H1 (cell line): ENCODE measurements at regions not wholly inside any gene's neighbourhood (a gene's known extent, or its start where the extent isn't known, plus 50 kb on each side); places are given as distances from the start of the nearest gene placed in this dataset.

Source experiments
- BCL11A ChIP-seq, 2 experiments: IDR thresholded peaks; one replicate each; pipeline ENCODE4 v1.6.1; 2011; ENCODE audit warnings: low read depth in 2 of 2, low read length in 2 of 2, mild to moderate bottlenecking in 2 of 2
- EP300 ChIP-seq, 2 experiments: IDR thresholded peaks; 1 replicate in 1 of 2; 2 replicates in 1 of 2; pipeline ENCODE4 v1.6.1; 2011 to 2012; ENCODE audit warnings: low read depth in 2 of 2, low read length in 2 of 2, mild to moderate bottlenecking in 2 of 2, borderline replicate concordance in 1 of 2, inconsistent platforms in 1 of 2, moderate library complexity in 1 of 2
- KDM4A ChIP-seq: IDR thresholded peaks from one replicate; pipeline ENCODE4 v1.7.1; 2012; ENCODE audit warnings: low read depth, mild to moderate bottlenecking, moderate library complexity, low read length, inconsistent platforms; ENCODE audit not compliant: severe bottlenecking
- NRF1 ChIP-seq: IDR thresholded peaks from 2 replicates; pipeline ENCODE4 v1.6.1; 2011; ENCODE audit warnings: mild to moderate bottlenecking, low read depth, low read length, improper control_type of control experiment
- SAP30 ChIP-seq: fragments of 300-600 bp; sonication (generic); IDR thresholded peaks from 2 replicates; pipeline ENCODE4 v1.7.1; 2012; ENCODE audit warnings: low read length, moderate library complexity, mild to moderate bottlenecking, inconsistent platforms; ENCODE audit not compliant: insufficient read depth, insufficient replicate concordance
- SP1 ChIP-seq: IDR thresholded peaks from 2 replicates; pipeline ENCODE4 v1.6.1; 2011; ENCODE audit warnings: low read depth, low read length

DNA sequence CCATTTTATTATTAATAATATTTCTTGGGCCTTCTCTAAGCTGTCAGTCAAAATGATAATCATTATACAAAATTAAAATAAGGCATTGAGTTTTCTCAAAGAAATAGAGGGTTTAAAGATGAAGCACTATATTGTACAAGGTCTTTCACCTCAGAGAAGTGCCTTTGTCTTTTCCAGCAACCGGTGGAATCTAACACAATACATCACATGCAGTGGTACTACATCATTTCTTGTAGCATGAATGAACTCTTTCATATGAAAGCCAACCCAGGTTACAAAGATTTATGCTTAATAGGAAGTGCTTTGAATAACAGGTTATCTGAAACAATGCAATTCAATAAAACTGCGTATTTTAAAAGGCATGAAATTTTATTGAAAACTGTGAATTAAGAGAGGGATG is 1620.8 kb downstream of the PCDH9 start (continued):
- TF ChIP-seq SAP30: no peak
- TF ChIP-seq EP300 (IDR thresholded peaks at IDR 0.05; ENCODE audit: borderline replicate concordance in 1 of 2, low read depth in 2 of 2, low read length in 2 of 2): no peak
- TF ChIP-seq NRF1: no peak
- TF ChIP-seq SP1: no peak
- no peak for TF ChIP-seq KDM4A
- no peak for TF ChIP-seq BCL11A (IDR thresholded peaks at IDR 0.05; ENCODE audit: low read depth in 2 of 2, low read length in 2 of 2)
- TF ChIP-seq, all 59 proteins: peak for 0
